ENCODE measurements at regions not wholly inside any gene's neighbourhood (a gene's known extent, or its start where the extent isn't known, plus 50 kb on each side); places are given as distances from the start of the nearest gene placed in this dataset.

DNA sequence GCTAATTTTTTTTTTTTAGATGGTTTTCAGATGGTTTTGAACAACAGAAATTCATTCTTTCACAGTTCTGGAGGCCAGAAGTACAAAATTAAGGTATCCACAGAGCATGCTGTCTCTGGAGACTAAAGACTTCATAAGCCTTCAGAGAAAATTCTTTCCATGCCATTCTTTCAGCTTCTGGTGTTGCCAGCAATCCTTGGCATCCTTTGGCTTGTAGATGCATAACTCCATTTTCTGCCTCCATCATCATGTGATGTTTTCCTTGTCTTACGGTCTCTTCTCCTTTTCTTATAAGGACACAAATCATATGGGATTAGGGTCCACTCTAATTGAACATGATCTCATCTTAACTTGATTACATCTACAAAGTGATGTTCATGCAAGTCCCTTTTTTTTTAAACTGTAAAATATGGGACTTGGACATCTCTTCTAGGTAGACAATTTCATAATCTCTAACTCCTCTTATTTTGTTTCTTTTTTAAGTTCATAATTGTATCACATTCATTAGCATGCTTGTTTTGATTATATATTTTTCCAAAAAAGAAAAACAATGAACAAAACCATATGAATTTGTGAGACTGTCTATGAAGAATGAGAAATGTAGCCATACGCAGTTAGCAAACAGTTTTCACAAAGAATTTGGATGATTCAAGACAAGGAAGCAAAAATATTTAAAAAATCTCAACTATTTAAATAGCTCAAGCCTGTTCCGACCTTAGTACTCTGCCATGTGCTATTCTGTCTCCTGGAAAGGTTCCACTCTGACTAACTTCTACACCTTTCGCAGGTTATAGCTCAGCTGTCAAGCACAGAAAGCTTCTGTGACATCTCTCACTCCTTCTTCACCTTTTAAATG is 53.1 kb upstream of the GIMD1 start:
- TF ChIP-seq, protein P1, sequence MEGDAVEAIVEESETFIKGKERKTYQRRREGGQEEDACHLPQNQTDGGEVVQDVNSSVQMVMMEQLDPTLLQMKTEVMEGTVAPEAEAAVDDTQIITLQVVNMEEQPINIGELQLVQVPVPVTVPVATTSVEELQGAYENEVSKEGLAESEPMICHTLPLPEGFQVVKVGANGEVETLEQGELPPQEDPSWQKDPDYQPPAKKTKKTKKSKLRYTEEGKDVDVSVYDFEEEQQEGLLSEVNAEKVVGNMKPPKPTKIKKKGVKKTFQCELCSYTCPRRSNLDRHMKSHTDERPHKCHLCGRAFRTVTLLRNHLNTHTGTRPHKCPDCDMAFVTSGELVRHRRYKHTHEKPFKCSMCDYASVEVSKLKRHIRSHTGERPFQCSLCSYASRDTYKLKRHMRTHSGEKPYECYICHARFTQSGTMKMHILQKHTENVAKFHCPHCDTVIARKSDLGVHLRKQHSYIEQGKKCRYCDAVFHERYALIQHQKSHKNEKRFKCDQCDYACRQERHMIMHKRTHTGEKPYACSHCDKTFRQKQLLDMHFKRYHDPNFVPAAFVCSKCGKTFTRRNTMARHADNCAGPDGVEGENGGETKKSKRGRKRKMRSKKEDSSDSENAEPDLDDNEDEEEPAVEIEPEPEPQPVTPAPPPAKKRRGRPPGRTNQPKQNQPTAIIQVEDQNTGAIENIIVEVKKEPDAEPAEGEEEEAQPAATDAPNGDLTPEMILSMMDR (IDR thresholded peaks at IDR 0.05): no peak
- H3K4me1 ChIP-seq: no peaks in the 10 kb centered on the region
- H3K27ac ChIP-seq: no peak overlapping the region
- intact Hi-C loops (cut with DNase I): no loop called here
- ATAC-seq (no peak), DNase-seq (no peak)
- H3K36me3 ChIP-seq: no peaks in the 10 kb centered on the region
- peaks cover 4% of the 10 kb centered on the region for H3K27me3 ChIP-seq
- H3K9me3 ChIP-seq: no peaks in the 10 kb centered on the region
- H3K4me3 ChIP-seq: no peak overlapping the region

DNA sequence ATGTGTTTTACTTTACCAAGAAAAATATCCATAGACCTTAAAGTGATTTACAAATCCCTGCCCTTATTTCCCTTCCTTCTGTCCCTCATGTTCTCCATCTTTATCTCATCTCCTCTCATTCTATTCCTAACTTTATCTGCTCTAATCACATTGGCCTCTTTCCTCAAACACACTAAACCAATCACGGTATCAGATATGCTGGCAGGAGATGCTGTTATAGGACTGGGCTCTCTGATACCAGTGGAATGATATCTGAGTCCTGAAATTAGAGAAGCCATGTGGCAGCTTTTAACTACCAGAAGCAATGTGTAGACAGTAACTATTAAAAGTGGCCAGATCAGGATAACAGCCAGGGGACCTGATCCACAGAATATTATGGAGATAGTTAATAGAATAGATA is 49.9 kb upstream of the GIMD1 start:
- no peak for DNase-seq
- H3K4me1 ChIP-seq: no peaks in the 10 kb centered on the region
- H3K4me3 ChIP-seq: no peak overlapping the region
- H3K27me3 ChIP-seq: peaks cover 4% of the 10 kb centered on the region
- ATAC-seq: no peak
- TF ChIP-seq, protein P1 (IDR thresholded peaks at IDR 0.05): no peak
- no peaks in the 10 kb centered on the region for H3K36me3 ChIP-seq
- intact Hi-C loops (cut with DNase I): no loop called here
- H3K9me3 ChIP-seq: no peaks in the 10 kb centered on the region
- no peak overlapping the region for H3K27ac ChIP-seq

All from upper lobe of right lung (tissue), 1 donor.